Brain microvascular endothelial cell (primary cell): ENCODE measurements at regions not wholly inside any gene's neighbourhood (a gene's known extent, or its start where the extent isn't known, plus 50 kb on each side); places are given as distances from the start of the nearest gene placed in this dataset.

Experiments used
- DNase-seq: peaks from one replicate; pipeline ENCODE4 v3.0.0-alpha.2; 2020
- H3K27ac ChIP-seq: fragments of 250-450 bp; sonication (Bioruptor Pico); 2 replicates; pipeline ENCODE4 v1.5.1; 2020; ENCODE audit warnings: mild to moderate bottlenecking, moderate library complexity
- H3K27me3 ChIP-seq: fragments of 250-450 bp; sonication (Bioruptor Pico); replicated peaks from 2 replicates; pipeline ENCODE4 v1.5.1; 2020; ENCODE audit warnings: mild to moderate bottlenecking
- H3K36me3 ChIP-seq: fragments of 250-450 bp; sonication (Bioruptor Pico); replicated peaks from 2 replicates; pipeline ENCODE4 v1.5.1; 2020; ENCODE audit warnings: mild to moderate bottlenecking
- H3K4me3 ChIP-seq: 2 replicates; pipeline ENCODE4 v1.5.1; 2011; ENCODE audit warnings: low read depth, mild to moderate bottlenecking, control low read depth, low read length, moderate library complexity
- in situ Hi-C: cut with HindIII; loops from 2 replicates; pipeline ENCODE4 v1.10.0; 2017; ENCODE audit warnings: low sequenced_read_pairs, low pct_ligation_motif_present
- TF ChIP-seq, protein P1 (sequence below): IDR thresholded peaks from 2 replicates; pipeline ENCODE4 v1.5.1; 2011; ENCODE audit warnings: low read depth, mild to moderate bottlenecking, moderate library complexity, low read length, control low read depth, inconsistent platforms; ENCODE audit errors: missing control alignments

DNA sequence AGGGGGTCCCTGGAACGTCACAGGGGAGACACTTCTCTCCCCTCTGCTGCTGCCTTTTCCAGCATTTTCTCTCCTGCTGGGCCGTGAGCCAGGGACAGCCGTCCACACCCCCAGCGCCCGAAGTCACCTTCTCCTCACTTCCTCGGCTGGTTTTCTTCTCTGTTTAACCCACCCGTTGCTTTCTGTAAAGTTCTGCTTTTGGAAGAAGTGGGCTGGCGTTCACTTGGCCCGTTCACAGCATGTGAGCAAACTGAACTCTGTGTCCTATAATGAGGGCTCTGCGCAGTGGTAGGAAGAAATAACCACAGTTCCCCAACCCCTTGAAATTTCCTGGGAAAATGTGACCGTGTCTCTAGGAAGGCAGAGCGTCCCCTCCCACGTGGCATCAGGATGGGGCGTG is 187.0 kb upstream of the HDAC4 start:
- Histone ChIP-seq H3K4me3 (no peak overlapping the region), H3K27ac (no peak overlapping the region), H3K36me3 (no peaks in the 10 kb centered on the region), H3K27me3 (no peaks in the 10 kb centered on the region)
- in situ Hi-C loops: no loop called here
- no peak for DNase-seq
- TF ChIP-seq, protein P1, sequence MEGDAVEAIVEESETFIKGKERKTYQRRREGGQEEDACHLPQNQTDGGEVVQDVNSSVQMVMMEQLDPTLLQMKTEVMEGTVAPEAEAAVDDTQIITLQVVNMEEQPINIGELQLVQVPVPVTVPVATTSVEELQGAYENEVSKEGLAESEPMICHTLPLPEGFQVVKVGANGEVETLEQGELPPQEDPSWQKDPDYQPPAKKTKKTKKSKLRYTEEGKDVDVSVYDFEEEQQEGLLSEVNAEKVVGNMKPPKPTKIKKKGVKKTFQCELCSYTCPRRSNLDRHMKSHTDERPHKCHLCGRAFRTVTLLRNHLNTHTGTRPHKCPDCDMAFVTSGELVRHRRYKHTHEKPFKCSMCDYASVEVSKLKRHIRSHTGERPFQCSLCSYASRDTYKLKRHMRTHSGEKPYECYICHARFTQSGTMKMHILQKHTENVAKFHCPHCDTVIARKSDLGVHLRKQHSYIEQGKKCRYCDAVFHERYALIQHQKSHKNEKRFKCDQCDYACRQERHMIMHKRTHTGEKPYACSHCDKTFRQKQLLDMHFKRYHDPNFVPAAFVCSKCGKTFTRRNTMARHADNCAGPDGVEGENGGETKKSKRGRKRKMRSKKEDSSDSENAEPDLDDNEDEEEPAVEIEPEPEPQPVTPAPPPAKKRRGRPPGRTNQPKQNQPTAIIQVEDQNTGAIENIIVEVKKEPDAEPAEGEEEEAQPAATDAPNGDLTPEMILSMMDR: no peak

DNA sequence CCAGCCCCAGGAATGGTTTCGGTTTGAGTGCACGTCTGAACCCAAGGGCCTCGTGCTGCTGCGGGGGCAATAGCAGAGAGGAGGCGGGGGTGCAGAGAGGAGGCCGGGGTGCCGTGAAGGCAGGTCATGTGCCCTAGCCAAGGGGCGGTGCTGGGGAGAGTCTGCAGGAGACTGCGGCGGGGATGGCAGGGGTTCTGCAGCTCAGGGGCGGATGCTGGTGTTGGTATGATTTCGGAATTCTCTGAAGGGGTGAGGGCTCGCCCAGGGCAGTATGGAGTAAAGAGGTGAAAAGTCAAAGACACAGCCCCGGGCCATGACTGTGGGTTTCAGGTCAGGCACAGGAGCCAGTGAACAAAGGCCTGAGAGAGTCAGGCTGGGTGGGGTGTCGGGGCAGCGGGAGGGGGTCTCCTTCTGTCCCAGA is 186.5 kb upstream of the HDAC4 start:
- H3K36me3 ChIP-seq: no peaks in the 10 kb centered on the region
- in situ Hi-C loops: no loop called here
- no peak for DNase-seq
- no peak overlapping the region for H3K4me3 ChIP-seq
- no peaks in the 10 kb centered on the region for H3K27me3 ChIP-seq
- H3K27ac ChIP-seq: no peak overlapping the region
- TF ChIP-seq, protein P1: no peak

DNA sequence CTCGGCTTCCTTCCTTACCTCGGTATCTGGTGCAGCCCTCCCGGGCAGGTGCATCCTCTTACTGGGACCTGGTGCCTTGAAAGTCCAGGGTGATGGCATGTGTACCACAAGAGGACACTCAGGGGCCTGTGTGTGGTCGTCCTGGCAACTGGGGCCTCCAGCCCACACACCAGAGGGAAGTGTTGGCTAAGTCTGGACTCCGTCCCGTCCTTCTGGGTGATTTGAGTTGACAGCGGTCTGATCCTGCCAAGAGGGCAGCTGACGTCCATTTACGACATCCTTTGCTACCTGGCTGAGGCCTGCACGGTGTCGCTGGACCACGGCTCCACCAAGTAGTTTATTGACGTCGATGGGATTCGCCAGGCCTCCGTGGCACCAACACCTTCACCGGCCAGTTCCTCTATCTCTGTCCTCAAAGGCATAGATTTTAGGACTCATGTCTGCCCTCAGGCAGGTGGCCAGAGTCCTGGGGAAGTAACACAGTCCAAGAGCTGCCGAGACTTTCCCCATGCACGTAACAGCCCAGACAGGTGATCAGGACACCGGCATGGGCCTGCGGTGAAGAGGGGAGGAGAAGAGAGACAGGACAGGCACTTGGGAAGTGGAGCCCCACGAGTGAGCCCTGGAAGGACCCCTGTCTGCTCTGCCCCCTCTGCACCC is 186.0 kb upstream of the HDAC4 start:
- TF ChIP-seq, protein P1: no peak
- no peak overlapping the region for H3K4me3 ChIP-seq
- DNase-seq: no peak
- H3K27ac ChIP-seq: no peak overlapping the region
- in situ Hi-C loops: no loop called here
- H3K36me3 ChIP-seq: no peaks in the 10 kb centered on the region
- H3K27me3 ChIP-seq: no peaks in the 10 kb centered on the region

DNA sequence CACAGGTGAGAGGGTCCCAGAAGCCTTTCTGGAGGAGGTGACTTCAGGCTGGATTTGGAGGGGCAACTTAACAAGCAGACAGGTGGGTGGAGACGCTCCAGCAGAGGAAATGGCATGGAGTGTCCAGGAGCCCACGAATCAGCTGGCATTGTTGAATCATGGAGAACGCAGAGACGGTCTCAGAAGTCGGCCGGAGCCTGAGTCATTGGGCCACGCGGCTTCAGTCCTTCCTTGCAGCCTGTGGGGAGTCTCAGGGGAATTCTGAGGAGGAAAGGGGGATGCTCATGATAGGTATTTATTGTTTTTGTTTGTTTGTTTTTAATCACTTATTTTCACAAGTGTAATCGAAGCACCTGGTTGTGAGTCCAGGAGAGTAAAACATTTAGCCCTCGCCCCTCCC is 184.6 kb upstream of the HDAC4 start:
- DNase-seq: no peak
- H3K27ac ChIP-seq: no peak overlapping the region
- no peaks in the 10 kb centered on the region for H3K27me3 ChIP-seq
- in situ Hi-C loops: no loop called here
- TF ChIP-seq, protein P1: no peak
- H3K4me3 ChIP-seq: no peak overlapping the region
- H3K36me3 ChIP-seq: no peaks in the 10 kb centered on the region

DNA sequence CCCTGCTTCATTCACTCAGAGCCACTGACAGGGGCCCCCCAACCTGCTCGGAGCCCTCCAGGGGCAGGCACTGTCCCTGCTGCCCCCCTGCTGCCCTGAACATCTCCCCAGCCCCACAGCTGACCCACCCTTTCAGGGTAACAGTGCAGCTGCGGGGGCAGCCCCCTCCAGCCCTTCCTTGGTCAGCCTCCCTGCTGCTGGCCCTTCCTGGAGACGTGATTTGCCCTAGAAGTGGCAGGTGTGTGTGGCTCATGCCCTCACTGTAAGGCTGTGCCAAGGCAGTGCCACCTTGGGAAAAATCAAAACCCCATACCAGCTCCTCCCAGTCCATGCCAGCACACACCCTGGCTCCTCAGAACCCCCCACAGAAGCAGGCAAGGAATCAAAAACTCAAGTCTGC is 184.2 kb upstream of the HDAC4 start:
- no peak overlapping the region for H3K4me3 ChIP-seq
- no peaks in the 10 kb centered on the region for H3K27me3 ChIP-seq
- no peak for DNase-seq
- no peak overlapping the region for H3K27ac ChIP-seq
- in situ Hi-C loops: no loop called here
- H3K36me3 ChIP-seq: no peaks in the 10 kb centered on the region
- TF ChIP-seq, protein P1: no peak
